CD4-positive, alpha-beta T cell (primary cell): ENCODE measurements at regions not wholly inside any gene's neighbourhood (a gene's known extent, or its start where the extent isn't known, plus 50 kb on each side); places are given as distances from the start of the nearest gene placed in this dataset.

Source experiments
- ATAC-seq: fragments of 200-7000 bp; cut with Tn5 transposase; one replicate; pipeline ENCODE4 v1.10.0; 2022; ENCODE audit warnings: mild to moderate bottlenecking; ENCODE audit not compliant: poor library complexity
- CTCF ChIA-PET: fragments of 350-600 bp; sonication (Branson Sonifier 250); formaldehyde crosslinking; loops from one replicate; lab custom pipeline; 2021; ENCODE audit warnings: antibody characterized with exemption, inconsistent platforms; lab: Charles Lee
- POLR2A ChIA-PET: fragments of 350-600 bp; sonication (Branson Sonifier 250); formaldehyde crosslinking; loops from one replicate; lab custom pipeline; 2021; ENCODE audit warnings: antibody characterized with exemption, inconsistent platforms; lab: Charles Lee
- DNase-seq, 14 experiments: peaks; one replicate each; pipeline ENCODE4 v3.0.0-alpha.2; 2013 to 2020; ENCODE audit warnings: mixed read lengths in 2 of 14
- H3K27ac ChIP-seq, 2 donors: one replicate each; pipeline versions ENCODE4 v1.5.1 to v1.7.0; 2013; ENCODE audit warnings: low read length in 2 of 2, low read depth in 1 of 2, mild to moderate bottlenecking in 1 of 2
- H3K27me3 ChIP-seq, 2 experiments: 1 replicate in 1 of 2; 2 replicates in 1 of 2; pipeline versions ENCODE4 v1.6.1 to v1.7.0; 2013; ENCODE audit warnings: low read length in 2 of 2, control low read depth in 1 of 2, mild to moderate bottlenecking in 1 of 2, moderate library complexity in 1 of 2; ENCODE audit not compliant: insufficient read depth in 2 of 2, control insufficient read depth in 1 of 2
- H3K36me3 ChIP-seq: one replicate; pipeline ENCODE4 v1.6.1; 2013; ENCODE audit warnings: low read length, control low read depth; ENCODE audit not compliant: insufficient read depth
- H3K4me1 ChIP-seq: one replicate; pipeline ENCODE4 v1.6.1; 2013; ENCODE audit warnings: low read length, control low read depth; ENCODE audit not compliant: insufficient read depth
- H3K4me3 ChIP-seq: one replicate; pipeline ENCODE4 v1.5.1; 2013; ENCODE audit warnings: mild to moderate bottlenecking, low read length, moderate library complexity
- H3K9me3 ChIP-seq, 2 experiments: 1 replicate in 1 of 2; 2 replicates in 1 of 2; pipeline versions ENCODE4 v1.6.1 to v1.7.0; 2013; ENCODE audit warnings: low read length in 2 of 2, mild to moderate bottlenecking in 2 of 2, control low read depth in 1 of 2, moderate library complexity in 1 of 2; ENCODE audit not compliant: control insufficient read depth in 1 of 2, insufficient read depth in 1 of 2
- H3K27ac Mint-ChIP-seq: one replicate; pipeline ENCODE4 v1.8.0; 2020; ENCODE audit warnings: mixed read lengths
- H3K27me3 Mint-ChIP-seq: one replicate; pipeline ENCODE4 v1.8.0; 2021; ENCODE audit warnings: mixed read lengths
- H3K36me3 Mint-ChIP-seq: one replicate; pipeline ENCODE4 v1.8.0; 2021; ENCODE audit warnings: low read depth, mixed read lengths
- H3K4me1 Mint-ChIP-seq: one replicate; pipeline ENCODE4 v1.8.0; 2021; ENCODE audit warnings: low read depth, mixed read lengths
- H3K4me3 Mint-ChIP-seq: one replicate; pipeline ENCODE4 v1.8.0; 2020; ENCODE audit warnings: mild to moderate bottlenecking, mixed read lengths
- H3K9me3 Mint-ChIP-seq: one replicate; pipeline ENCODE4 v1.8.0; 2020; ENCODE audit warnings: mixed read lengths
- intact Hi-C, 2 experiments: fragments of 100-400 bp; cut with DNase I in 1 of 2; cut with micrococcal nuclease in 1 of 2; formaldehyde crosslinking; loops; one replicate each; pipeline versions ENCODE4 v1.15.1 to v1.9.0; 2023 to 2025; cut with DNase I, micrococcal nuclease
- TF ChIP-seq, protein P1 (sequence below): fragments of 200-600 bp; IDR thresholded peaks from one replicate; pipeline ENCODE4 v1.8.0; 2022; ENCODE audit warnings: antibody characterized with exemption, mild to moderate bottlenecking

DNA sequence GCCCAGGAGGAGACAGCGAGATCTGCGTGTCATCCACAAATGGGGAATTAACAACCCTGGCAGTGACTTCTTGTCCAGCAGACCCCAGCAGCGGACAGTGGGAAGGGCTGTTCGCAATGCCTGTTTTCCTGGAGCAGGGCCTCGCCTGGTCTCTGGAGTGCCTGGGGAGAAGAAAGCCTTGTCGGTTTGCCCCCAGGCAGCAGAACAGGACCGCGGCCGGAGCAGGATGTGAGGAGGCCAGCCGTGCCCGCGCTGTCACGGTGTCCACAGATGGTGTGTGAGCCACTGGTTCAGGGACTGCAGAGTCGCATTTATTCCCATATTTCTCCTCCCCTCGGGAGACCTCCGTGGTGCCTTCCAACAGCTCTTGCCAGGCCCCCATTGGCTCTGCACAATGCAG, 68.5 kb upstream of the GSE1 start:
- Histone ChIP-seq H3K27me3 (no peaks in the 10 kb centered on the region), H3K27ac (no peak overlapping the region), H3K9me3 (peaks cover 8 to 20% of the 10 kb centered on the region in 2 experiments), H3K4me1 (peaks cover 7% of the 10 kb centered on the region), H3K36me3 (no peaks in the 10 kb centered on the region), H3K4me3 (no peak overlapping the region)
- no peak for DNase-seq
- intact Hi-C loops = no loop called here
- Mint-ChIP-seq H3K4me1 (no peaks in the 10 kb centered on the region), H3K9me3 (no peaks in the 10 kb centered on the region), H3K4me3 (no peak overlapping the region), H3K27me3 (no peaks in the 10 kb centered on the region), H3K27ac (no peak overlapping the region), H3K36me3 (no peaks in the 10 kb centered on the region)
- TF ChIP-seq, protein P1, sequence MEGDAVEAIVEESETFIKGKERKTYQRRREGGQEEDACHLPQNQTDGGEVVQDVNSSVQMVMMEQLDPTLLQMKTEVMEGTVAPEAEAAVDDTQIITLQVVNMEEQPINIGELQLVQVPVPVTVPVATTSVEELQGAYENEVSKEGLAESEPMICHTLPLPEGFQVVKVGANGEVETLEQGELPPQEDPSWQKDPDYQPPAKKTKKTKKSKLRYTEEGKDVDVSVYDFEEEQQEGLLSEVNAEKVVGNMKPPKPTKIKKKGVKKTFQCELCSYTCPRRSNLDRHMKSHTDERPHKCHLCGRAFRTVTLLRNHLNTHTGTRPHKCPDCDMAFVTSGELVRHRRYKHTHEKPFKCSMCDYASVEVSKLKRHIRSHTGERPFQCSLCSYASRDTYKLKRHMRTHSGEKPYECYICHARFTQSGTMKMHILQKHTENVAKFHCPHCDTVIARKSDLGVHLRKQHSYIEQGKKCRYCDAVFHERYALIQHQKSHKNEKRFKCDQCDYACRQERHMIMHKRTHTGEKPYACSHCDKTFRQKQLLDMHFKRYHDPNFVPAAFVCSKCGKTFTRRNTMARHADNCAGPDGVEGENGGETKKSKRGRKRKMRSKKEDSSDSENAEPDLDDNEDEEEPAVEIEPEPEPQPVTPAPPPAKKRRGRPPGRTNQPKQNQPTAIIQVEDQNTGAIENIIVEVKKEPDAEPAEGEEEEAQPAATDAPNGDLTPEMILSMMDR = no peak
- ChIA-PET CTCF (no interaction called here), POLR2A (no interaction called here)
- no peak for ATAC-seq

DNA sequence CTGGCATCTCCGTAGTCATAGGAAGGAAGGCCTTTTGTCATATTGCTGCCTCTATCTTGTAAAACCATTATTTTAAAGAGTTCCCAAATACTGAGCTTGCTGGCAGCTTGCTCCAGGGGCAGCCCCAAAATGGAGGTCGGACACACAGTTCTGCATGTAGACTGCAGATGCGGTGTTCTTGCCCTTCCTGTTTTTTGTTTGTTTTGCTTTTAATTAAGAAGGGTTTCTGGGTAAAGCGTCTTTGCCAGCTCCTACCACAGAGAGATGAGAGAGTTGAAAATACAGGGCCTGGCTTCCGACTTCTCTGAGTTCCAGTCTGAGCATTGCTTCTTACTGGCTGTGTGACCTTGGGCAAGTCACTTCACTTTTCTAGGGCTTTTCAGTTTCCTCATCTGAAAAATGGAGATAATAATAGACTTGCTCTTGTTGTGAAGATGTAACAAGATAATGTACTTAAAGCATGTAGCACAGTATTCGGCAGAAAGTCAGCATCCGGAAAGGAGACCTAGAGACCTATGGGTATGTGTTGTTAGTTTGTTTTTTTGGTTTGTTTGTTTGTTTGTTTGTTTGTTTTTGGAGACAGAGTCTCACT, 67.8 kb upstream of the GSE1 start:
- ChIA-PET POLR2A (no interaction called here), CTCF (no interaction called here)
- Mint-ChIP-seq H3K27me3 (no peaks in the 10 kb centered on the region), H3K36me3 (no peaks in the 10 kb centered on the region), H3K4me1 (no peaks in the 10 kb centered on the region), H3K4me3 (no peak overlapping the region), H3K9me3 (no peaks in the 10 kb centered on the region), H3K27ac (no peak overlapping the region)
- intact Hi-C loops = no loop called here
- H3K27ac ChIP-seq = no peak overlapping the region
- ATAC-seq (no peak), DNase-seq (no peak)
- peaks cover 7% of the 10 kb centered on the region for H3K4me1 ChIP-seq
- no peak overlapping the region for H3K4me3 ChIP-seq
- peaks cover 2 to 15% of the 10 kb centered on the region in 2 experiments for H3K9me3 ChIP-seq
- no peaks in the 10 kb centered on the region for H3K27me3 ChIP-seq
- H3K36me3 ChIP-seq = no peaks in the 10 kb centered on the region
- TF ChIP-seq, protein P1 = no peak

DNA sequence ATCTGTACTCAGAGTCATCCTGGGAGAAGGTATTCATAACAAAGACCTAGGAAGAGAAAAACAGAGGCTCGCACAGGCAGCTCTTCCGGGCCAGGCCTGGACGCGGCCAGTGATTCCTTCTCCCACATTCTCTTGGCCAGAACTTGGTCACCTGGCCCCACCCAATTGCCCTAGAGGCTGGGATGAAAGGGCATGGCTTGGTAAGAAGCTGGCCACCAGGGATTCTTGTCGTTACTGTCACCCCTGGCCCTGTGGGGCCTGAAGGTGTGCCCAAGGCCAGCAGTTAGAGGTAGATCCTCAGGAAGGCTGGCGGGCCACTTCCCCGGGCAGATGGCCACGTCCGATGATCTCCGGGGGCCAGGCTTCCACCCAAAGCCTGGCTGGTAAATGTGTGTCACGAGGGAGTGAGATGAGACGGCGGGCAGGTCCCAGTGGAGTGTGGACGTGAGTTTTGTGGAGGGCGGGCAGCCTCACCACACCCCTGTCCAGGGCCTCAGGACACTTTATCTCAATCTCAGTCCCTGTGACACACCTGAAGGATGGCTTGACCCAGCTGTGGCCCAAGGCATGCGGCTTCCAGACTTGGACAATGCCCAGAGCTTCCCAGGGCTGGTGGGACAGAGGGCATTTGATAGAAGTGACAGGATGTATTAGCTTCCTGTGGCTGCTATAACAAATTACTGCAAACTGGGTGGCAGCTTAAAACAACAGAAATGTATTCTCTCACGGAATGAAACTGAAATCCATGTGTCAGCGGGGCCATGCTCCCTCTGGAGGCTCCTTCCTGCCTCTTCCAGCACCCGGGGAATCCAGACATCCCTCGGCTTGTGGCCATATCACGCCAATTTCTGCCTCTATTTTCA, 66.3 kb upstream of the GSE1 start:
- DNase-seq (no peak), ATAC-seq (no peak)
- H3K4me3 ChIP-seq = no peak overlapping the region
- Mint-ChIP-seq H3K4me3 (no peak overlapping the region), H3K36me3 (no peaks in the 10 kb centered on the region), H3K9me3 (no peaks in the 10 kb centered on the region), H3K27ac (no peak overlapping the region), H3K27me3 (no peaks in the 10 kb centered on the region), H3K4me1 (no peaks in the 10 kb centered on the region)
- no peaks in the 10 kb centered on the region for H3K27me3 ChIP-seq
- POLR2A ChIA-PET = no interaction called here
- peaks cover 0 to 4% of the 10 kb centered on the region in 2 experiments for H3K9me3 ChIP-seq
- peaks cover 7% of the 10 kb centered on the region for H3K4me1 ChIP-seq
- H3K36me3 ChIP-seq = no peaks in the 10 kb centered on the region
- no peak overlapping the region for H3K27ac ChIP-seq
- CTCF ChIA-PET = no interaction called here
- intact Hi-C loops = no loop called here
- TF ChIP-seq, protein P1 = no peak
